Right cardiac atrium (tissue), 5 donors: ENCODE measurements at regions not wholly inside any gene's neighbourhood (a gene's known extent, or its start where the extent isn't known, plus 50 kb on each side); places are given as distances from the start of the nearest gene placed in this dataset.

ENCODE experiments used
- ATAC-seq, 2 donors: fragments of 200-7000 bp; cut with Tn5 transposase; one replicate each; pipeline versions ENCODE4 v1.8.0 to v1.9.1; 2020; ENCODE audit warnings: moderate library complexity in 2 of 2, mild to moderate bottlenecking in 1 of 2
- DNase-seq, 3 donors: peaks; one replicate each; pipeline ENCODE4 v3.0.0-alpha.2; 2020
- H3K27ac ChIP-seq: one replicate; pipeline ENCODE4 v1.5.1; 2013; ENCODE audit warnings: mild to moderate bottlenecking, low read length, control low read depth, moderate library complexity
- H3K27me3 ChIP-seq: one replicate; pipeline ENCODE4 v1.6.1; 2013; ENCODE audit not compliant: control insufficient read depth, insufficient read depth
- H3K4me1 ChIP-seq: one replicate; pipeline ENCODE4 v1.6.1; 2013; ENCODE audit warnings: low read length; ENCODE audit not compliant: control insufficient read depth, insufficient read depth
- H3K4me3 ChIP-seq: one replicate; pipeline ENCODE4 v1.5.1; 2013; ENCODE audit warnings: low read length, control low read depth
- H3K9me3 ChIP-seq: one replicate; pipeline ENCODE4 v1.6.1; 2013; ENCODE audit warnings: low read length; ENCODE audit not compliant: control insufficient read depth
- WGBS: extraction: QIAGEN DNeasy Blood & Tissue Kit; methylation state at CpG from one replicate; pipeline ENCODE4 v1.1.7; 2013; 5-methylcytosine and 5-hydroxymethylcytosine counted together
- intact Hi-C, 4 donors: fragments of 100-400 bp; cut with DNase I; formaldehyde crosslinking; loops; one replicate each; pipeline versions ENCODE4 v1.11.0 to v1.14.0; 2022 to 2023
- donor health status: healthy with polysubstance abuse.
- donor health status: DM: no; HTN: yes; CAD: no.
- donor health status: DM: no; HTN: no; CAD: no.
- donor health status: DM: no; HTN: yes; CAD: no; lungs with severe emphysema.
- donor health status: DM: yes; HTN: yes; CAD: no.

DNA sequence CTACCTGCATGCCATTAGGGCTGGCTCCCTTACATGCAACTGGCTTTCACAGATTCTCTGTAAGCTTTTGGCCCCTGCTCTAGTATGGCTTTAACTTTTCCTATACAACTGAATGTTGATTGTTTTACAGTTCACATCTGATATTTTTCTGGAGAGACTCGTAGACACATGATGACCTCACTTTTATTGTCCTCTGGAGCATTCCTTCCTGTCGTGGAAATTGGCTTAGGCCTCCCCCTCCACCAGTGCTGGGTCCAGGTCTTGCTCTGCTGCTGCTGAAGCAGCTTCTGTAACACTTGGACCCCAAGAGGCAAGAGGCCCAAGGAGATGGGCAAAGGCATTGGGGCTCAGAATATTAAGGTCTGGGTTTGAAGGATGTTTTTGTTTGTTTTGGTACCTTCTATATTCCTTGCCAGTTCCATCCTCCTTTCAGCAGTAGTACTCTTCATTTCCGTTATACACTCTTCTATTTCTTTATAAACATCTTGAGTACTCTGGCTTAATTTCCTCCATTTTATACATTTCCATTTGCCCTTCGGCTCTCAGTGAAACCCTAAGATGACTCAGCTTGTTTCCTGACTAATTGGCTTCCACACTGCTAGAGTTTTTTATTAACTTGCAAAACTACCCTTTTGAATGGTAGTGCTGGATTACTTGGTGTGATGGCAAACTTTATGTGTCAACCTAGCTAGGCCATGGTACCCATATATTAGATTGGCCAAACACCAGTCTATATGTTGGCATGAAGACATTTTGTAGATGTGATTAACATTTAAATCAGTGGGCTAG lies 219.8 kb downstream of the CDCA7 start:
- Histone ChIP-seq H3K27ac (no peak overlapping the region), H3K9me3 (no peaks in the 10 kb centered on the region), H3K27me3 (no peaks in the 10 kb centered on the region), H3K4me3 (no peak overlapping the region), H3K4me1 (no peaks in the 10 kb centered on the region)
- intact Hi-C loops = loop anchor here in 1 of 4 donors (10.0 kb wide), 1 partner anchor 170 kb away; no protein-coding TSS in a partner anchor
- no peak for ATAC-seq
- 63% methylated on average over 4 of the region's 4 CpGs for WGBS
- DNase-seq = no peak

DNA sequence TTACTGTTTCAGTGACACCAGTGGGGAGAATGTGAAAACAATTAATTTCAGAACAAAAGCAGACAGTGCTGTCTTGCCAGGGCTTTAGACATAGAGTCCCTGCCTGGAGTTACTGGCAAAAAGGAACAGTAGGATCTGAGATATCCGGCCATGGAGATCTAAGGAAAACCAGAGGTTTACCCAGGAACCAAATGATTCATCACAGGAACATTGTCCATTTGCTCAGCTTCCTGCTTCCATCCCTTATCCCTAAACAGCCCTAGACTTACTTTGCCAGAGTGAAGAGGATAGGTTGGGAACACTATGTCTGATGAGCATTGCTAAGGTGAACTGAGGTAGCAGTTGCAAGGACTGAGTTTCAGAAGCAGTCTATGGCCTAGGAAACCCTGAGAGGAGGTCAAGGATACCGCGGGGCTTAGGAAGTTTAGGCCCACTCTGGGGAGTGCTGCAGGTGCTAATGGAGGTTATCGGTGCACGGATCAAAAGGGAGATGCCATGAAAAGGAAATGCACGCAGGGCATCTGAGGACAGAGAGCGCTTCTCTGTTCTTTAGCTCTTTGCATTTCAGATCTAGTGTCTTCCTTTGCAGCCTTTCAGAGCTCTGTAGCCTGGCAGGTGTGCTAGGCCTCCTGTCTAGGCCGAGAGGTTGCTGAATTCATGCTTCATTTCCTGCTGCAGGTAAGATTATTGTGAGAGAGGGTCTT lies 223.9 kb downstream of the CDCA7 start:
- no peak for ATAC-seq
- no peak overlapping the region for H3K27ac ChIP-seq
- no peaks in the 10 kb centered on the region for H3K9me3 ChIP-seq
- intact Hi-C loops = loop anchor here in 1 of 4 donors (10.0 kb wide), 1 partner anchor 174 kb away; no protein-coding TSS in a partner anchor
- 92% methylated on average over 8 of the region's 8 CpGs for whole genome bisulfite sequencing
- no peak for DNase-seq
- H3K4me1 ChIP-seq = peaks cover 2% of the 10 kb centered on the region
- no peak overlapping the region for H3K4me3 ChIP-seq
- H3K27me3 ChIP-seq = no peaks in the 10 kb centered on the region

DNA sequence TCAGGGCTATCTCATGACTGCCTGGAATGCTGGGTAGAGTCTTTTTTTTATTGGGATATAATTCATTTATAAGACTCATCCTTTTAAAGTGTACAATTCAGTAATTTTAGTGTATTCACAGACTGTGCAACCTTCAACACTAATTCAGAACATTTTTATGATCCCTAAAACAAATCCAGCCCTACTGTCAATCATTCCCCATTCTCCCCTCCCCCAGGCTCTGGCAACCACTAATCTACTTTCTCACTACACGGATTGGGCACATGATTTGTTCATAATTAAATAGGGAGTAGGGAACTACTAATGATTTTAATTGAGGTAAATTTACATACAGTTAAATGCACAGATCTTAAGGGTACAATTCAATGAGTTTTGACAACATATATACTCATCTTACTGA lies 225.7 kb downstream of the CDCA7 start:
- intact Hi-C loops = no loop called here
- Histone ChIP-seq H3K4me3 (no peak overlapping the region), H3K27ac (no peak overlapping the region), H3K9me3 (no peaks in the 10 kb centered on the region), H3K4me1 (peaks cover 2% of the 10 kb centered on the region), H3K27me3 (no peaks in the 10 kb centered on the region)
- WGBS = 59% methylated on average over 1 of the region's 1 CpG
- DNase-seq = no peak
- no peak for ATAC-seq

DNA sequence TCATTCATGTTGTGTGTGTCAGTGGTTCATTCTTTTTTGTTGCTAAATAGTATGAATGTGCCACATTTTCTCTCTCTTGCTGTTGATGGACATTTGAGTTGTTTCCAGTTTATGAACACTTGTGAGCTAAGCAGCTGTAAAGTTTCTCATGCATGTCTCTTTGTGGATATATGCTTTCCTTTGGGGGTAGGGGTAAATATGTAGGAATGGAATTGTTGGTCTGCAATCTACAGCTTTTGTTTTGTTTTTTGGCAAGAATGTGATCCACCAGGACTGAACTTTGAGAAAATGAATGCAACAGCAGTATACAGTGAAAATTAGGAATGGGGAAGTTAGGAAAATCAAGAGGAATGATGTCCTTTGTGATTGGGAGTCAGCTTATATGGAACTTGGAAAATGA lies 226.3 kb downstream of the CDCA7 start:
- ATAC-seq = no peak
- Histone ChIP-seq H3K4me1 (peaks cover 2% of the 10 kb centered on the region), H3K27ac (no peak overlapping the region), H3K9me3 (no peaks in the 10 kb centered on the region), H3K4me3 (no peak overlapping the region), H3K27me3 (no peaks in the 10 kb centered on the region)
- intact Hi-C loops = no loop called here
- no peak for DNase-seq

DNA sequence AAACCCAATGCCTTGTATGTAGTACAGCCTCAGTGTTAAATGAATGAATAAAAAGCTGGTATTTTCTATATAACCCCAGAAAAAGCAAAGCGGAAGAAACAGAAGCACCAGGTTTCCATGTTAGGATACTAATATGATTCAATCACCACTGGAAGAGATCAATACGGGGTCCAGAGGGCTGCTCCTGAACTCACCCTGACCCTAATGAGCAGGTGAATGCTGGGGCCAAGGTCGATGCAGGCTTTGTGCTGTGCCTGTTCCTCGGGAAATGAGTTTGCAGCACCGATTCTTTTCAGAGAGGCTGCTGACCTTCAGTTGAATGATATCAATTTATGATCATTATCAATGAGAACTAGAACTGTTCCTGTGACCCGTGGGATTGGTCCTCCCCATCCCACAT lies 228.5 kb downstream of the CDCA7 start:
- no peaks in the 10 kb centered on the region for H3K27me3 ChIP-seq
- peaks cover 2% of the 10 kb centered on the region for H3K4me1 ChIP-seq
- no peak overlapping the region for H3K27ac ChIP-seq
- no peak for ATAC-seq
- 80% methylated on average over 6 of the region's 6 CpGs for WGBS
- intact Hi-C loops = no loop called here
- H3K9me3 ChIP-seq = no peaks in the 10 kb centered on the region
- DNase-seq = no peak
- no peak overlapping the region for H3K4me3 ChIP-seq

DNA sequence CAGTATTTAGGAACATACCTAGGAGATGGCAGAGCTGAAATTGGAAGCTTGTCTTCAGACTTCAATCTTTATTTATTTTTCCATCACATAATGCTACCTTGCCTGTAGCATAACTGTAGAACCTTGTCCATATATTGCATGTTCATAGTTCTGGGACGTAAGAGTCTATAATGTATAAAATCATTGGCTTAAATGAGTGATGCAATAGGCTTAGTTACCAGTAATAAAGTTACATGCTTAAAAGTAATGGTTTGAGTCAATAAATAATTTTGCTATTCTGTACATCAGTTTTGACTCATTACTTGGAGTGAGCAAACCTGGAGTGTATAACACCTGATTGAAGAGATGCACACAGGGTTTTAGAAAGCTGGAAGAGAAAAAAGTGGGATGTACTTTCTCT lies 229.3 kb downstream of the CDCA7 start:
- 88% methylated on average over 1 of the region's 1 CpG for WGBS
- ATAC-seq = no peak
- DNase-seq = no peak
- H3K27ac ChIP-seq = no peak overlapping the region
- H3K4me3 ChIP-seq = no peak overlapping the region
- intact Hi-C loops = no loop called here
- H3K9me3 ChIP-seq = no peaks in the 10 kb centered on the region
- H3K4me1 ChIP-seq = peaks cover 2% of the 10 kb centered on the region
- no peaks in the 10 kb centered on the region for H3K27me3 ChIP-seq

DNA sequence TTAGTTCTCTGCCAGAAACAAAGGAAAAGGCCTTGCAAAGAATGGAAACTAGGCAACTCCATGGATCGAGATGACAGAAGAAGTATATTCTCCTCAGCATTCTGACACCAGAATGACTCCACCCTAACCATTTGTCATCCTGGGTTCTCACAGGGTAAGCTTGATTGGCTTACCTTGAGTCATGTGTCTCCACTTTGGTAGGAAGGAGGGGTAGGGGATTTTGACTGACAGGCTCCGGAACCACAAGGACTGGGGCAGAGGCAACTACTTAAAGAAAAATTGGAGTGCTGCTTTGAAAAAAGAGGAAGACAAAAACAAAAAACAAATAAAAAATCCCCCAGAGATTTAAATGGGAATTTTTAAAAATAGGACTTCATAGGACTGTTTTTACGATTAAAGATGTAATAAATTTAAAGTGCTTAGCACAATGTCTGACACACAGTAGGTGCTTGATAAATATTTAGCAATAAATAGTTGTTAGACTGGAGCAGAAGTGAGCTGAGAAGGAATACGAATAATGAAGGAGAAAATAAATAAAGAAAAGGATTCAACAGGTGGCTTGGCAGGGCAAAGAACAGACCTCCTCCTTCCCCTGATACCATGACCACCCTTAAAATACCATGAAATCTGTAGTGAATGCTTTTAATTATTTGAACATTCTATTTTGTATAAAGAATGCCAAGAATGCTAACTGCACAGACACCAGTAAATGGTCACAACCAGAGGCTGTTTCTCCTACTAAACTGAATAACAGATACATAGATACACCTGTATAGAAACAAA lies 230.2 kb downstream of the CDCA7 start:
- intact Hi-C loops = no loop called here
- WGBS = 75% methylated on average over 4 of the region's 4 CpGs

DNA sequence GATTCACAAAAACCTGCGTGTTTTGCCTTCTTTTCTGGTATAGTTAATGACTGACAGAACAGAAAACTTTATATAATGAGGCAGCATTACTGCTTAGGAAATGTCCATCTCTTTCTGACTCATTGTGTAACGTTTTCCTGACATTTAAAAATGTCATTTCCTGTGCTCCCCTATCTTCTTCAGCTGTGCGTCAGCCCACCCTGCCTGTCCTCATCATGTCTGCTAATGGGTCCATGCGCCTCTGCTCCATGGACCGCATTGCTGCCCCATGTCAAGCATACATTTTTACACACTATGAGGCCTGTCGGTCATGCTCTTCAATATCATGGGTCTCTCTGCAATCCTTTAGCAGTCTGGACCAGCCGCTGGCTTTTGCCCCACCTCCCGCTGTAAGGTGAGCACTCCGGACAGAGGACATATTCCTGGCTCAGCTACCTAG lies 234.3 kb downstream of the CDCA7 start:
- intact Hi-C loops = no loop called here
- WGBS = 69% methylated on average over 9 of the region's 9 CpGs
- Histone ChIP-seq H3K4me1 (peaks cover 2% of the 10 kb centered on the region), H3K4me3 (no peak overlapping the region), H3K9me3 (peaks cover 3% of the 10 kb centered on the region), H3K27me3 (no peaks in the 10 kb centered on the region), H3K27ac (no peak overlapping the region)
- ATAC-seq (no peak), DNase-seq (no peak)

More for the DNA sequence above, 230.2 kb downstream of the CDCA7 start:
- no peaks in the 10 kb centered on the region for H3K27me3 ChIP-seq
- H3K9me3 ChIP-seq = no peaks in the 10 kb centered on the region
- peaks cover 4% of the 10 kb centered on the region for H3K4me1 ChIP-seq
- DNase-seq (no peak), ATAC-seq (no peak)
- no peak overlapping the region for H3K27ac ChIP-seq
- no peak overlapping the region for H3K4me3 ChIP-seq

DNA sequence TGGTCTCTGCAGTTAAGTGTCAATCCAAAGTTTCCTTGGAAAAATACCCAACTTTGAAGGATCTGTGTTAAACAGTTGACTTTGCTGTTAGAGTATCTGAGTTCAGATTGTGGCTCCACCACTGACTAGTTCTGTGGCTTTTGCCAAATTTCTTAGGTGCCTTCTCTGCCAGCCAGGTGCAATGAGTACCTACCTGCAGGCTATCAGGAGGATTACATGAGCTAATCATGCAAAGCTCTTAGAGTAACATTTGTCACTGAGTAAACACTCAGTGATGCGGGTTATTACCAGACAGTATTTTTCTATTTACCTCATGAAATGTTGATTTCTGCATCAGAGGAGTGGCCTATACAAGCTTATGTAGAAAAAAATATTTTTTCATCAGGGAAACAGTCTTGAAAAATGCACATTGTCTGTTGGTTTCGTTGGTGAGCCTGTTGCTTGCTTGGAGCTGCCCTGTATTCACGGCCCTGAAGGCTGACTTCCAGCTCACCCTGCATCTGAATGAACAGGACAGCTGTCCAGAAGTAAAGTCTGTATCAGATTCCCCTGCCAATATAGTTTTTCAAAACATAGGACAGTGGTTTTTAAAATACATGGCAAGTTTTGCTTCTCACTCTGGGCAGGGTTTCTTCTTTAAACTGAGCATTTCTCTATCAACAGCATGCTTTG lies 235.1 kb downstream of the CDCA7 start:
- no peak overlapping the region for H3K4me3 ChIP-seq
- peaks cover 3% of the 10 kb centered on the region for H3K9me3 ChIP-seq
- peaks cover 2% of the 10 kb centered on the region for H3K4me1 ChIP-seq
- no peak overlapping the region for H3K27ac ChIP-seq
- ATAC-seq = peak in 1 of 2 donors; percentile 65
- WGBS = 67% methylated on average over 3 of the region's 3 CpGs
- intact Hi-C loops = no loop called here
- DNase-seq = no peak
- H3K27me3 ChIP-seq = no peaks in the 10 kb centered on the region

DNA sequence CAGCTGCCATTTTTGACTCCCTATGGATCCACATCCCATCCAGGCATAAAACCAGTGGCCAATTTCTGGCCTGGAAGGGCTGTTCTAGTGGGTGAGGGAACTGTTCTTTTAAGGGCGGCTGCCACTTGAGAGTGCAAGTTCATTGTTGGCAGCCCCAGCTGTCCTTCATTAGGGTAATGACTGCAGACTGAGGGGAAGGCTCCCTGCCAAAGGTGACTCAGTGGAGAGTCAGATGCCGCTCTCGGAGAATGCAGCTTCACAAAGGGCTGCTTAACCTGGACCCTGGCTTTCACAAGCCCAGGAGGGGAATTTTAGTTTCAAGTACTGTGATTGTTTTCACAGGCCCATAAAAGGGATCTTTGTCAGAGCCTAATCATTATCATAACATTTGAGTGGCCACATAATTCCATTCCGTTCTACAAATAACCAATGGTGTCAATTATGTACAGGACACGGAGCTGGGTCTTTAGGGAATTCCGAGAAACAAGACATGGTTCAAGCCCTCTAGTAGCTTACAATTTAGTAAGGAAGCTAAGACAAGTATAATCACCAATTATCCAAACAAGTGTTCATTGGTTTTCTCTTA lies 235.7 kb downstream of the CDCA7 start:
- peaks cover 3% of the 10 kb centered on the region for H3K9me3 ChIP-seq
- no peak overlapping the region for H3K27ac ChIP-seq
- peaks cover 2% of the 10 kb centered on the region for H3K4me1 ChIP-seq
- H3K27me3 ChIP-seq = no peaks in the 10 kb centered on the region
- peak; percentile 72 to 82 (median 78) for DNase-seq
- WGBS = 28% methylated on average over 6 of the region's 6 CpGs
- no peak overlapping the region for H3K4me3 ChIP-seq
- ATAC-seq = peak; percentile 92 to 94
- intact Hi-C loops = no loop called here
